Neural crest cell (in vitro differentiated cells): ENCODE measurements at regions not wholly inside any gene's neighbourhood (a gene's known extent, or its start where the extent isn't known, plus 50 kb on each side); places are given as distances from the start of the nearest gene placed in this dataset.

Experiments used
- DNase-seq: peaks from one replicate; pipeline ENCODE4 v3.0.0; 2021; ENCODE audit warnings: low read depth, mixed read lengths, low spot score
- H3K27ac Mint-ChIP-seq: one replicate; pipeline ENCODE4 v1.8.0; 2021; ENCODE audit warnings: mild to moderate bottlenecking, mixed read lengths; ENCODE audit not compliant: unreplicated experiment
- H3K27me3 Mint-ChIP-seq: 2 replicates; pipeline ENCODE4 v1.8.0; 2021; ENCODE audit warnings: low read depth, mild to moderate bottlenecking, mixed read lengths
- H3K36me3 Mint-ChIP-seq: 2 replicates; pipeline ENCODE4 v1.8.0; 2021; ENCODE audit warnings: low read depth, mild to moderate bottlenecking, mixed read lengths
- H3K4me1 Mint-ChIP-seq: 2 replicates; pipeline ENCODE4 v1.8.0; 2021; ENCODE audit warnings: mixed read lengths
- H3K4me3 Mint-ChIP-seq: one replicate; pipeline ENCODE4 v1.8.0; 2021; ENCODE audit warnings: mild to moderate bottlenecking, mixed read lengths
- H3K9me3 Mint-ChIP-seq: 2 replicates; pipeline ENCODE4 v1.8.0; 2021; ENCODE audit warnings: mixed read lengths
- TF ChIP-seq, protein P1 (sequence below): fragments of 200-600 bp; sonication (generic); conservative IDR thresholded peaks from 2 replicates; pipeline ENCODE4 v1.5.0; 2021; ENCODE audit warnings: antibody characterized with exemption, mild to moderate bottlenecking

DNA sequence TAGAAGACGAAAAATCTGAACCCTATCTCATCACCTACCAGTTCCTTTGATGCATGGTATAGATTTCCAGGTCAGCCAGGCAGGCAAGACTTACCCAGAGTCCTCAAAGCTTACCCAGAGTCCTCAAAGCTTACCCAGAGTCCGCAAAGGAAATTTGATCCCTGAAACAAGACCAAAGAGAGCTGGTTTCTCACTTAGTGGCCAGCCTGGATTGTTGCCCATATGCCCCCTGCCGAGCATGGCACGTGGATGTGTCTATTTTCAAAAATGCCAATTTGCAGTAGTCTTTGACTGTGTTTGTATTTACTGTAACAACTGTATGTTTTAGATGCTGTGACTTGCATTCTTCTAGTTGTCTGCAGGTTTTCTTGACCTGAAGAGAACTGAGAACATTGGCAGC is 120.2 kb upstream of the STARD3NL start:
- Mint-ChIP-seq H3K4me3 (no peak overlapping the region), H3K9me3 (no peaks in the 10 kb centered on the region), H3K27ac (no peak overlapping the region), H3K27me3 (no peaks in the 10 kb centered on the region), H3K4me1 (no peaks in the 10 kb centered on the region), H3K36me3 (no peaks in the 10 kb centered on the region)
- no peak for DNase-seq
- TF ChIP-seq, protein P1, sequence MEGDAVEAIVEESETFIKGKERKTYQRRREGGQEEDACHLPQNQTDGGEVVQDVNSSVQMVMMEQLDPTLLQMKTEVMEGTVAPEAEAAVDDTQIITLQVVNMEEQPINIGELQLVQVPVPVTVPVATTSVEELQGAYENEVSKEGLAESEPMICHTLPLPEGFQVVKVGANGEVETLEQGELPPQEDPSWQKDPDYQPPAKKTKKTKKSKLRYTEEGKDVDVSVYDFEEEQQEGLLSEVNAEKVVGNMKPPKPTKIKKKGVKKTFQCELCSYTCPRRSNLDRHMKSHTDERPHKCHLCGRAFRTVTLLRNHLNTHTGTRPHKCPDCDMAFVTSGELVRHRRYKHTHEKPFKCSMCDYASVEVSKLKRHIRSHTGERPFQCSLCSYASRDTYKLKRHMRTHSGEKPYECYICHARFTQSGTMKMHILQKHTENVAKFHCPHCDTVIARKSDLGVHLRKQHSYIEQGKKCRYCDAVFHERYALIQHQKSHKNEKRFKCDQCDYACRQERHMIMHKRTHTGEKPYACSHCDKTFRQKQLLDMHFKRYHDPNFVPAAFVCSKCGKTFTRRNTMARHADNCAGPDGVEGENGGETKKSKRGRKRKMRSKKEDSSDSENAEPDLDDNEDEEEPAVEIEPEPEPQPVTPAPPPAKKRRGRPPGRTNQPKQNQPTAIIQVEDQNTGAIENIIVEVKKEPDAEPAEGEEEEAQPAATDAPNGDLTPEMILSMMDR, result no peak

DNA sequence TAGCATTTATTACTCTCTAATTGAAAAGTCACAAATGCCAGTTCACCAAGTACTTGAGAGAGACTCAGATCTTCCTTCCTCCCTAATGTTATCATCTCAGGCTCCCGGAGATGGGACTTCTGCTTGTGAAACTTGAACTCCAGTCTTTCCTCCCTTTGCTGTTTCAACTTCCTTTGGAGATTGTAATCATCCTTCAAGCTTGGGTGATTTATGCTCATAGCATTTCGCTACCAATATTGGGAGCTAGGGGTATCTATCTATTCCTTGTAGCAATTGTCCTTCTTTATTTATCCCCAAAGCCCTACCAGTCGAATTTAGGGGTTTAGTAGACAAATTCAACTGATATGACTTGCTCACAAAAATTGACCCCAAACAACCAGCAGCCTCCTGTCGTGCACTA is 117.9 kb upstream of the STARD3NL start:
- no peaks in the 10 kb centered on the region for H3K27me3 Mint-ChIP-seq

DNA sequence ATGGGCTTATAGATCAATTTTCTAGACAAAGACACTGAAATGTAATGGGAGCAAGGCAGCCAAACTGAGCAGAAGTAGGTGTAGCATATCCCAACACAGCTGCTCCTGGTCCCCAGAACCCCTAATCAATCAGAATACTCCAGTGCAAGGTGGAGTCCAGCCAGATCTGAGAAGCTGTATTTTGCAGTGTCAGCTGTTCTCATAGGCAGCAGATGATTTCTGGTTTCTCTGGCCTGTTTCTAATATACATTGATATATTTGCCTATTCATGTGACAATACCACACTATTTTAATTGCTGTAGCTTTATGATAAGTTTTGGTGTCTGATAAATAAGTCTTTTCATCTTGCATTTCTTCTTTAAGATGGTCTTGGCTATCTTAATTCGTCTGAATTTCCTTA is 117.4 kb upstream of the STARD3NL start:
- Mint-ChIP-seq H3K36me3 (no peaks in the 10 kb centered on the region), H3K4me3 (no peak overlapping the region), H3K27me3 (no peaks in the 10 kb centered on the region), H3K9me3 (peaks cover 8% of the 10 kb centered on the region), H3K27ac (no peak overlapping the region), H3K4me1 (no peaks in the 10 kb centered on the region)
- no peak for DNase-seq
- TF ChIP-seq, protein P1, result no peak

More for the DNA sequence above, 117.9 kb upstream of the STARD3NL start:
- H3K27ac Mint-ChIP-seq, result no peak overlapping the region
- TF ChIP-seq, protein P1, result no peak
- DNase-seq, result no peak
- H3K4me1 Mint-ChIP-seq, result no peaks in the 10 kb centered on the region
- H3K4me3 Mint-ChIP-seq, result no peak overlapping the region
- no peaks in the 10 kb centered on the region for H3K36me3 Mint-ChIP-seq
- H3K9me3 Mint-ChIP-seq, result peaks cover 8% of the 10 kb centered on the region

DNA sequence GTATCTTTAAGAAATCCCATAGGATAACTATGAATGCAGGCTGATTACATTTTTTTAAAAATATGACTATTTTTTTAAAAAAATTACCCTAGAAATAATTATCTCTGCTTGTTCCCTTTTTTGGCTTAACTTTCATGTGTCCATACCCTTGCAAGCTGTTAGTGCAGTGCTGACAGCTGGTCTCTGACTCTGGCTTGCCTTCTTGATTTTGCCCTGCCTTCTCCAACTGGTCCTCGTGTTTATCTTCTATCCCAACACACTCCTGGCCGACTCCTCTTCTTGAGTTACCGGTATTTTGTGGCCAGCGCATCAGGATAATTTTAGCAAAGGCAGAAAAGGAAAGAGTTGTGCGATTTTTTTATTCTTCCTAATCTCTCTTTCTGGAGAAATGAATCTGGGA is 111.7 kb upstream of the STARD3NL start:
- no peak overlapping the region for H3K27ac Mint-ChIP-seq
- H3K4me3 Mint-ChIP-seq, result no peak overlapping the region
- peaks cover 8% of the 10 kb centered on the region for H3K9me3 Mint-ChIP-seq
- TF ChIP-seq, protein P1, result no peak
- H3K36me3 Mint-ChIP-seq, result no peaks in the 10 kb centered on the region
- H3K27me3 Mint-ChIP-seq, result peaks cover 5% of the 10 kb centered on the region
- no peak for DNase-seq
- no peaks in the 10 kb centered on the region for H3K4me1 Mint-ChIP-seq

DNA sequence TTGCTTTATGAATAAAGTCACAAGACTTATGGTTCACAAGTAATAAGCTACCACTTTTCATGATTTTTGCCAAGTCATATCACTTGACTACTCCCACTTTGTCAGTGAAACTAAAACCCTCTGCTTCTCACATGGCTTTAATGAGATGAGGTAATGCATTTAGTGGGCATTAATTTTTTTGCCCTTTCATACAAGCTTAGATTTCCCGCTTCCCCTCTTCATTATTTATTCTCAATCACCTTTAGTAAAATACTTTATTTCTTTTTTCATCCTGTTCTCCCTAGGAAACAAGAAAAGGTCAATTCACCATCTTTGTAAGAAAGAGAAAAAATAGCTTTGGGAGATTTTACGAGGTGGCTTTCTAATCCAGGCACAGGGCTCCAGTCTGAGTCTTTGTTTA is 109.6 kb upstream of the STARD3NL start:
- DNase-seq, result no peak
- Mint-ChIP-seq H3K4me1 (no peaks in the 10 kb centered on the region), H3K36me3 (no peaks in the 10 kb centered on the region), H3K4me3 (no peak overlapping the region), H3K27ac (no peak overlapping the region), H3K9me3 (peaks cover 7% of the 10 kb centered on the region), H3K27me3 (peaks cover 5% of the 10 kb centered on the region)
- TF ChIP-seq, protein P1, result no peak

DNA sequence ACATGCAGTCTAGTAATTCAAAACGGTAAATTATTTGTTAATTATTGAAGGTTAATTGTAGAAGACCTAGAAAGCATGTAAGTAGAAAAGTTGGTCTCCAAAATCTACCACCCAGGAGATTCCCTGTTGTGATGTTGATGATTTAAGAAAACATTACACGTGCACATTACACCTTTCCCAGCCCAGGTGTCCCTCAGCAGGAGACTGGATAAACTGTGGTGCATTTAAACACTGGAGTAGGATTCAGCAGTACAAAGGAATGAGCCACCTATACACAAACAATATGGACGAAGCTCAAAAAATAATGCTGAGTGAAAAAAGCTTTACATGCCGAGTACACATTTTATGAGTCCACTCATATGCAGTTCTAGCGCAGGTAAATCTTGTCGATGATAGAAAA is 109.0 kb upstream of the STARD3NL start:
- no peaks in the 10 kb centered on the region for H3K4me1 Mint-ChIP-seq
- no peak overlapping the region for H3K27ac Mint-ChIP-seq
- H3K4me3 Mint-ChIP-seq, result no peak overlapping the region
- peaks cover 4% of the 10 kb centered on the region for H3K9me3 Mint-ChIP-seq
- DNase-seq, result no peak
- H3K27me3 Mint-ChIP-seq, result peaks cover 5% of the 10 kb centered on the region
- TF ChIP-seq, protein P1, result no peak
- no peaks in the 10 kb centered on the region for H3K36me3 Mint-ChIP-seq
